ENCODE measurements at regions not wholly inside any gene's neighbourhood (a gene's known extent, or its start where the extent isn't known, plus 50 kb on each side); places are given as distances from the start of the nearest gene placed in this dataset.

DNA sequence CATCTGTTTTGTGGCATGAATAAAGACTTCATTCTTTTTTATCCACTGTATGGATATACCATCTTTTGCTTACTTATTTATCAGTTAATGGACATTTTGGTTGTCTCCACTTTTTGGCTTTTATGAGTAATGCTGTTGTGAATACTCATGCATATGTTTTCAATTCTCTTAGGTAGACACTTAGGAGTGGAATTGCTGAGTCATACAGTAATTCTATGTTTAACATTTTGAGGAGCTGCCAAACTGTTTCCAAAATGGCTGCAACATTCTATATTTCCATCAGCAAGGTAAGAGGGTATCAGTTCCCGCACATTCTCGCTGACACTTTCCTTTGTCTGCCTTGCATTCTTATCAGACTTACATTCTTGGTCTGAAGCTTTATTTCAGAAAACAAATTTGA, 191.1 kb downstream of the WNT5A start:
- Histone ChIP-seq H3K79me2 (ENCODE audit: insufficient read depth, low read length) (no peaks in the 10 kb centered on the region), H2AFZ (ENCODE audit: low read length) (no peak overlapping the region), H3F3A (ENCODE audit: insufficient read depth, low read length) (no peaks in the 10 kb centered on the region), H3K27me3 (ENCODE audit: insufficient read depth, low read length) (no peaks in the 10 kb centered on the region), H3K4me2 (ENCODE audit: low read length) (no peak overlapping the region), H3K4me3 (ENCODE audit: low read depth, low read length, poor library complexity, severe bottlenecking) (no peak overlapping the region), H4K20me1 (ENCODE audit: insufficient read depth, low read length) (no peaks in the 10 kb centered on the region), H3K4me1 (ENCODE audit: insufficient read depth, low read length, severe bottlenecking) (no peaks in the 10 kb centered on the region), H3K9ac (ENCODE audit: low read length) (no peak overlapping the region), H3K36me3 (ENCODE audit: insufficient read depth, low read length) (no peaks in the 10 kb centered on the region), H3K9me2 (ENCODE audit: low read depth, low read length) (no peaks in the 10 kb centered on the region), H3K27ac (ENCODE audit: low read depth, low read length, poor library complexity, severe bottlenecking) (no peak overlapping the region), H3K9me3 (ENCODE audit: low read length) (no peaks in the 10 kb centered on the region)
- no peak for TF ChIP-seq EZH2 (IDR thresholded peaks at IDR 0.05; ENCODE audit: borderline replicate concordance, low read length)
- TF ChIP-seq, protein P1, sequence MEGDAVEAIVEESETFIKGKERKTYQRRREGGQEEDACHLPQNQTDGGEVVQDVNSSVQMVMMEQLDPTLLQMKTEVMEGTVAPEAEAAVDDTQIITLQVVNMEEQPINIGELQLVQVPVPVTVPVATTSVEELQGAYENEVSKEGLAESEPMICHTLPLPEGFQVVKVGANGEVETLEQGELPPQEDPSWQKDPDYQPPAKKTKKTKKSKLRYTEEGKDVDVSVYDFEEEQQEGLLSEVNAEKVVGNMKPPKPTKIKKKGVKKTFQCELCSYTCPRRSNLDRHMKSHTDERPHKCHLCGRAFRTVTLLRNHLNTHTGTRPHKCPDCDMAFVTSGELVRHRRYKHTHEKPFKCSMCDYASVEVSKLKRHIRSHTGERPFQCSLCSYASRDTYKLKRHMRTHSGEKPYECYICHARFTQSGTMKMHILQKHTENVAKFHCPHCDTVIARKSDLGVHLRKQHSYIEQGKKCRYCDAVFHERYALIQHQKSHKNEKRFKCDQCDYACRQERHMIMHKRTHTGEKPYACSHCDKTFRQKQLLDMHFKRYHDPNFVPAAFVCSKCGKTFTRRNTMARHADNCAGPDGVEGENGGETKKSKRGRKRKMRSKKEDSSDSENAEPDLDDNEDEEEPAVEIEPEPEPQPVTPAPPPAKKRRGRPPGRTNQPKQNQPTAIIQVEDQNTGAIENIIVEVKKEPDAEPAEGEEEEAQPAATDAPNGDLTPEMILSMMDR (IDR thresholded peaks at IDR 0.05; ENCODE audit: low read length): no peak

DNA sequence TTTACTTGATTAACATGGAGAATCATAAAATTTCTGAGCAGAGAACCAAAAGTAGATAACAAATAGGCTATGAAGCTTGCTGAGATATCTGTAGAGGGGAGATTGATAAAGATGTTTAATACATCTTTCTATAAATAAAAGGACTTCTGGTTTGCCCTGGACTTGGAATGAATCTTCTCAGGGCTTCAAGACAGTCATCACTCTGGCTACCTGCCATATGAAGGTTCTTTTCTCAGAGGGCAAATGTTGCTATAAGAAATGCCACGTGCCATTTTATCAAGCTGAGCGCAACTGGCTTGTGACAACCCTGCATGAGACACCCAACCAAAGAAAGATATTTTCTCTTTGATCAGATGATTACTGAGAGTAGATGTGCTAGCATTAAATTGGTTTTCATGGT, 192.5 kb downstream of the WNT5A start:
- H3K4me2 ChIP-seq (ENCODE audit: low read length): no peak overlapping the region
- TF ChIP-seq, protein P1 (IDR thresholded peaks at IDR 0.05; ENCODE audit: low read length): no peak
- no peak for TF ChIP-seq EZH2 (IDR thresholded peaks at IDR 0.05; ENCODE audit: borderline replicate concordance, low read length)
- no peaks in the 10 kb centered on the region for H3K4me1 ChIP-seq (ENCODE audit: insufficient read depth, low read length, severe bottlenecking)
- no peak overlapping the region for H2AFZ ChIP-seq (ENCODE audit: low read length)
- no peaks in the 10 kb centered on the region for H3K9me3 ChIP-seq (ENCODE audit: low read length)
- no peak overlapping the region for H3K9ac ChIP-seq (ENCODE audit: low read length)
- H3F3A ChIP-seq (ENCODE audit: insufficient read depth, low read length): no peaks in the 10 kb centered on the region
- no peaks in the 10 kb centered on the region for H4K20me1 ChIP-seq (ENCODE audit: insufficient read depth, low read length)
- no peaks in the 10 kb centered on the region for H3K79me2 ChIP-seq (ENCODE audit: insufficient read depth, low read length)
- no peaks in the 10 kb centered on the region for H3K27me3 ChIP-seq (ENCODE audit: insufficient read depth, low read length)
- no peaks in the 10 kb centered on the region for H3K36me3 ChIP-seq (ENCODE audit: insufficient read depth, low read length)
- no peaks in the 10 kb centered on the region for H3K9me2 ChIP-seq (ENCODE audit: low read depth, low read length)
- no peak overlapping the region for H3K4me3 ChIP-seq (ENCODE audit: low read depth, low read length, poor library complexity, severe bottlenecking)
- no peak overlapping the region for H3K27ac ChIP-seq (ENCODE audit: low read depth, low read length, poor library complexity, severe bottlenecking)

DNA sequence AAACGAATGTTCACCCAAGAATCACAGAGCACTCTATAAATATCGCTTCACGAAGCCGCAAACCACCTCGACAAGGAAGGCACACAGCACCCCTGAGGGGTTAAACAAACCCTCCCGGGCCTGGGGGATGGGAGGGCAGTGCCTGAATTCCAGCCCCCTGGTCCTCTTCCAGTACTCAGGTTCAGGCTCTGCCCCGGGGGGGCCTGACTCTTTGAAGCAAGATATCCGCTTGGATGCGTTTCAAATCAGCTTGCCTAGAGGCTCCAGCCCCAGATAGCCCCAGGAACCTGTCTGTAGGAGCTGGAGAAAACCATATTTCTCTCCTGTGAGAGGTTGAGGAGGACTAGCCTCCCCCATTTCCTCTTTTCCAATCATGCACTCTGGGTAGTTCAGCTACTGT, 194.7 kb downstream of the WNT5A start:
- Histone ChIP-seq H3K9me3 (ENCODE audit: low read length) (no peaks in the 10 kb centered on the region), H3K36me3 (ENCODE audit: insufficient read depth, low read length) (no peaks in the 10 kb centered on the region), H3K27me3 (ENCODE audit: insufficient read depth, low read length) (no peaks in the 10 kb centered on the region), H3K4me1 (ENCODE audit: insufficient read depth, low read length, severe bottlenecking) (no peaks in the 10 kb centered on the region), H3K79me2 (ENCODE audit: insufficient read depth, low read length) (no peaks in the 10 kb centered on the region), H3K27ac (ENCODE audit: low read depth, low read length, poor library complexity, severe bottlenecking) (no peak overlapping the region), H3K4me3 (ENCODE audit: low read depth, low read length, poor library complexity, severe bottlenecking) (no peak overlapping the region), H3K4me2 (ENCODE audit: low read length) (no peak overlapping the region), H3K9ac (ENCODE audit: low read length) (no peak overlapping the region), H2AFZ (ENCODE audit: low read length) (no peak overlapping the region), H4K20me1 (ENCODE audit: insufficient read depth, low read length) (no peaks in the 10 kb centered on the region), H3F3A (ENCODE audit: insufficient read depth, low read length) (no peaks in the 10 kb centered on the region), H3K9me2 (ENCODE audit: low read depth, low read length) (no peaks in the 10 kb centered on the region)
- TF ChIP-seq, protein P1 (IDR thresholded peaks at IDR 0.05; ENCODE audit: low read length): no peak
- TF ChIP-seq EZH2 (IDR thresholded peaks at IDR 0.05; ENCODE audit: borderline replicate concordance, low read length): no peak

All from OCI-LY1 (cell line).